ENCODE measurements at regions not wholly inside any gene's neighbourhood (a gene's known extent, or its start where the extent isn't known, plus 50 kb on each side); places are given as distances from the start of the nearest gene placed in this dataset.

- TF ChIP-seq CTCF (conservative IDR thresholded peaks at IDR 0.05; ENCODE audit: low read length) (no peak), EZH2phosphoT487 (IDR thresholded peaks at IDR 0.05; ENCODE audit: borderline replicate concordance) (no peak)
Observed at GRCh38 chr4:15376145-15376544, 51.7 kb upstream of the C1QTNF7 start.
